H9 (cell line): ENCODE measurements at regions not wholly inside any gene's neighbourhood (a gene's known extent, or its start where the extent isn't known, plus 50 kb on each side); places are given as distances from the start of the nearest gene placed in this dataset.

Experiments used
- DNase-seq: peaks from one replicate; pipeline ENCODE4 v3.0.0-alpha.2; 2017
- H2AFZ ChIP-seq: one replicate; pipeline ENCODE4 v1.6.1; 2013; ENCODE audit warnings: mild to moderate bottlenecking, low read length, control low read depth, moderate library complexity
- H2AK5ac ChIP-seq: 2 replicates; pipeline ENCODE4 v1.6.1; 2013; ENCODE audit warnings: low read length, control low read depth, mixed read lengths; ENCODE audit not compliant: insufficient read length
- H2BK120ac ChIP-seq: one replicate; pipeline ENCODE4 v1.6.1; 2013; ENCODE audit warnings: low read depth, mild to moderate bottlenecking, low read length, control low read depth, inconsistent platforms; ENCODE audit not compliant: poor library complexity, severe bottlenecking
- H2BK12ac ChIP-seq: 2 replicates; pipeline ENCODE4 v1.6.1; 2013; ENCODE audit warnings: low read length, control low read depth, mixed read lengths, low read depth; ENCODE audit not compliant: insufficient read length
- H2BK15ac ChIP-seq: 2 replicates; pipeline ENCODE4 v1.6.1; 2013; ENCODE audit warnings: low read depth, low read length, control low read depth
- H2BK20ac ChIP-seq: one replicate; pipeline ENCODE4 v1.6.1; 2013; ENCODE audit warnings: low read depth, mild to moderate bottlenecking, low read length, control low read depth, inconsistent platforms; ENCODE audit not compliant: poor library complexity, severe bottlenecking
- H2BK5ac ChIP-seq: 2 replicates; pipeline ENCODE4 v1.6.1; 2013; ENCODE audit warnings: low read length, control low read depth, mixed read lengths; ENCODE audit not compliant: insufficient read length
- H3K14ac ChIP-seq: 2 replicates; pipeline ENCODE4 v1.6.1; 2013; ENCODE audit warnings: low read length, control low read depth; ENCODE audit not compliant: insufficient read depth
- H3K18ac ChIP-seq: 2 replicates; pipeline ENCODE4 v1.6.1; 2013; ENCODE audit warnings: low read depth, mild to moderate bottlenecking, mixed read lengths, low read length, control low read depth; ENCODE audit not compliant: insufficient read length
- H3K23ac ChIP-seq: 2 replicates; pipeline ENCODE4 v1.6.1; 2013; ENCODE audit warnings: low read length, control low read depth, mixed read lengths, low read depth; ENCODE audit not compliant: insufficient read length
- H3K23me2 ChIP-seq: 2 replicates; pipeline ENCODE4 v1.6.1; 2013; ENCODE audit warnings: low read depth, mild to moderate bottlenecking, mixed read lengths, low read length, control low read depth; ENCODE audit not compliant: insufficient read length, poor library complexity, severe bottlenecking
- H3K27ac ChIP-seq: 2 replicates; pipeline ENCODE4 v1.5.1; 2013; ENCODE audit warnings: low read length, control low read depth, mixed read lengths, low read depth; ENCODE audit not compliant: insufficient read length
- H3K27me3 ChIP-seq: 2 replicates; pipeline ENCODE4 v1.6.1; 2013; ENCODE audit warnings: low read length, control low read depth, inconsistent platforms; ENCODE audit not compliant: insufficient read depth
- H3K4ac ChIP-seq: 2 replicates; pipeline ENCODE4 v1.6.1; 2013; ENCODE audit warnings: low read depth, mild to moderate bottlenecking, control low read depth, inconsistent platforms, low read length, moderate library complexity
- H3K4me1 ChIP-seq: 2 replicates; pipeline ENCODE4 v1.6.1; 2013; ENCODE audit warnings: low read length, control low read depth, inconsistent platforms; ENCODE audit not compliant: insufficient read depth
- H3K4me2 ChIP-seq: 2 replicates; pipeline ENCODE4 v1.6.1; 2013; ENCODE audit warnings: low read length, control low read depth, mixed read lengths; ENCODE audit not compliant: insufficient read length, insufficient read depth
- H3K56ac ChIP-seq: 2 replicates; pipeline ENCODE4 v1.6.1; 2013; ENCODE audit warnings: low read depth, mild to moderate bottlenecking, mixed read lengths, low read length, control low read depth; ENCODE audit not compliant: insufficient read length
- H3K79me1 ChIP-seq: 2 replicates; pipeline ENCODE4 v1.6.1; 2013; ENCODE audit warnings: low read depth, mild to moderate bottlenecking, moderate library complexity, low read length, control low read depth, inconsistent platforms; ENCODE audit not compliant: insufficient read depth, poor library complexity, severe bottlenecking
- H3K79me2 ChIP-seq: 2 replicates; pipeline ENCODE4 v1.6.1; 2013; ENCODE audit warnings: low read length, control low read depth, inconsistent platforms; ENCODE audit not compliant: insufficient read depth
- H3K9ac ChIP-seq: 2 replicates; pipeline ENCODE4 v1.6.1; 2013; ENCODE audit warnings: low read length, control low read depth, mixed read lengths; ENCODE audit not compliant: insufficient read length; ENCODE audit errors: extremely low read depth
- H3K9me3 ChIP-seq: one replicate; pipeline ENCODE4 v1.6.1; 2013; ENCODE audit warnings: low read depth, low read length, inconsistent platforms; ENCODE audit not compliant: control insufficient read depth
- H3T11ph ChIP-seq: one replicate; pipeline ENCODE4 v1.6.1; 2013; ENCODE audit warnings: mild to moderate bottlenecking, low read length, control low read depth, inconsistent platforms
- H4K20me1 ChIP-seq: one replicate; pipeline ENCODE4 v1.6.1; 2013; ENCODE audit not compliant: control insufficient read depth, insufficient read length, insufficient read depth
- H4K5ac ChIP-seq: 2 replicates; pipeline ENCODE4 v1.6.1; 2013; ENCODE audit warnings: low read depth, mild to moderate bottlenecking, mixed read lengths, low read length, control low read depth; ENCODE audit not compliant: insufficient read length
- H4K8ac ChIP-seq: replicated peaks from 2 replicates; pipeline ENCODE4 v1.6.1; 2013; ENCODE audit warnings: low read length, control low read depth, mixed read lengths, low read depth; ENCODE audit not compliant: insufficient read length
- H4K91ac ChIP-seq: 2 replicates; pipeline ENCODE4 v1.6.1; 2013; ENCODE audit warnings: low read depth, mild to moderate bottlenecking, moderate library complexity, mixed read lengths, low read length, control low read depth; ENCODE audit not compliant: insufficient read length
- H3K27ac Mint-ChIP-seq, 3 experiments: 2 replicates in 2 of 3; 3 replicates in 1 of 3; pipeline ENCODE4 v1.8.0; 2020 to 2021; ENCODE audit warnings: mixed read lengths in 3 of 3, mild to moderate bottlenecking in 1 of 3, moderate library complexity in 1 of 3
- H3K27me3 Mint-ChIP-seq: 2 replicates; pipeline ENCODE4 v1.8.0; 2021; ENCODE audit warnings: low read depth, mild to moderate bottlenecking, moderate library complexity, mixed read lengths
- H3K36me3 Mint-ChIP-seq, 3 experiments: 2 replicates in 2 of 3; 3 replicates in 1 of 3; pipeline ENCODE4 v1.8.0; 2020 to 2021; ENCODE audit warnings: low read depth in 3 of 3, mixed read lengths in 3 of 3; ENCODE audit not compliant: insufficient read depth in 1 of 3
- H3K4me1 Mint-ChIP-seq, 2 experiments: 2 replicates each; pipeline ENCODE4 v1.8.0; 2020; ENCODE audit warnings: mixed read lengths in 2 of 2
- H3K4me3 Mint-ChIP-seq, 2 experiments: 2 replicates in 1 of 2; 3 replicates in 1 of 2; pipeline ENCODE4 v1.8.0; 2020 to 2021; ENCODE audit warnings: mild to moderate bottlenecking in 2 of 2, mixed read lengths in 2 of 2, moderate library complexity in 1 of 2
- H3K9me3 Mint-ChIP-seq, 2 experiments: 2 replicates in 1 of 2; 3 replicates in 1 of 2; pipeline ENCODE4 v1.8.0; 2020; ENCODE audit warnings: mild to moderate bottlenecking in 2 of 2, mixed read lengths in 2 of 2, moderate library complexity in 1 of 2
- CTCF ChIP-seq: fragments of 200-600 bp; sonication (generic); conservative IDR thresholded peaks from 3 replicates; pipeline ENCODE4 v1.8.0; 2021; ENCODE audit warnings: antibody characterized with exemption, mild to moderate bottlenecking
- WGBS: extraction: QIAGEN DNeasy Blood & Tissue Kit; methylation state at CpG from one replicate; pipeline ENCODE4 v1.1.7; 2013; ENCODE audit warnings: missing lambda C conversion rate, low lambda C conversion rate, mixed read lengths; ENCODE audit not compliant: insufficient read length; ENCODE audit errors: extremely low coverage; 5-methylcytosine and 5-hydroxymethylcytosine counted together

DNA sequence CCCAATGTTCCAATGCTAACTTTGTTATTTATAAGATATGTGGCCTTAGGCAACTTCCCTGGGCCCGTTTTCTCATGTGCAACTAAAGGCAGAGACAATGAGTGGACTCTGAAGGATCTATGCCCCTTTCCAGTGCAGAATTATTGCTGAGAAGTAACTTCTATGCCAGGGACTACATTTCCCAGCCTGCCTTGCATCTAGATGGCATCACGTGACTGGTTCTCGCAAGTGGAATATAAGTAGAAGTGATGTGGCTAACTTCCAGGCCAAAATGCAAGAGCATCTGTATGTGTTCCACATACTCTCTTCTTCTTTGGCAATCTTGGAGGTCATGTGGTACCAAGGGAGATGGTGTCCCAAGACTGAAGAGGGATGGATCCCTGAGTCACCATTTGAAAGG lies 674.4 kb downstream of the NTRK3 start:
- whole genome bisulfite sequencing, result no CpG with 5 or more reads among the region's 3 CpGs
- Histone ChIP-seq H3K14ac (no peak overlapping the region), H2BK15ac (no peak overlapping the region), H3K9me3 (no peaks in the 10 kb centered on the region), H3K79me1 (no peaks in the 10 kb centered on the region), H2BK20ac (no peak overlapping the region), H3K4ac (no peak overlapping the region), H2BK12ac (no peak overlapping the region), H3K23me2 (no peaks in the 10 kb centered on the region), H4K5ac (no peak overlapping the region), H3K18ac (no peak overlapping the region), H3K27ac (no peak overlapping the region), H4K91ac (no peak overlapping the region), H3K23ac (no peak overlapping the region), H4K20me1 (no peaks in the 10 kb centered on the region), H2BK120ac (no peak overlapping the region), H4K8ac (no peak overlapping the region), H3K4me1 (no peaks in the 10 kb centered on the region), H3K9ac (no peak overlapping the region), H3K79me2 (no peaks in the 10 kb centered on the region), H3K56ac (no peak overlapping the region), H3T11ph (no peak overlapping the region), H3K4me2 (no peak overlapping the region), H2AFZ (no peak overlapping the region), H2AK5ac (no peak overlapping the region), H3K27me3 (no peaks in the 10 kb centered on the region), H2BK5ac (no peak overlapping the region)
- DNase-seq, result no peak
- Mint-ChIP-seq H3K4me3 (no peak overlapping the region), H3K36me3 (no peaks in the 10 kb centered on the region), H3K4me1 (no peaks in the 10 kb centered on the region), H3K27me3 (no peaks in the 10 kb centered on the region), H3K27ac (no peak overlapping the region), H3K9me3 (no peaks in the 10 kb centered on the region)
- TF ChIP-seq CTCF, result no peak
